IPS-15b (cell line): ENCODE measurements at regions not wholly inside any gene's neighbourhood (a gene's known extent, or its start where the extent isn't known, plus 50 kb on each side); places are given as distances from the start of the nearest gene placed in this dataset.
"Not testable (repeated sequence)": the region's sequence is repeated elsewhere in the genome, so short reads cannot be mapped to it uniquely, and the experiment has no call there.

ENCODE experiments used
- H3K27me3 ChIP-seq: one replicate; pipeline ENCODE4 v1.6.1; 2013; ENCODE audit warnings: low read length; ENCODE audit not compliant: control insufficient read depth, insufficient read depth
- H3K36me3 ChIP-seq: one replicate; pipeline ENCODE4 v1.6.1; 2013; ENCODE audit warnings: low read length; ENCODE audit not compliant: control insufficient read depth, insufficient read depth
- H3K4me1 ChIP-seq: one replicate; pipeline ENCODE4 v1.6.1; 2013; ENCODE audit warnings: mild to moderate bottlenecking, low read length; ENCODE audit not compliant: control insufficient read depth, insufficient read depth
- H3K4me3 ChIP-seq: one replicate; pipeline ENCODE4 v1.5.1; 2013; ENCODE audit warnings: low read depth, low read length
- H3K9ac ChIP-seq: one replicate; pipeline ENCODE4 v1.6.1; 2013; ENCODE audit warnings: low read depth, mild to moderate bottlenecking, low read length
- H3K9me3 ChIP-seq: one replicate; pipeline ENCODE4 v1.6.1; 2013; ENCODE audit warnings: mild to moderate bottlenecking, low read length; ENCODE audit not compliant: control insufficient read depth, insufficient read depth

- not testable (repeated sequence) for H3K9ac ChIP-seq, H3K4me3 ChIP-seq, H3K4me1 ChIP-seq, H3K9me3 ChIP-seq, H3K27me3 ChIP-seq, H3K36me3 ChIP-seq
These were observed 56.8 kb upstream of the METTL9 start for GRCh38 chr16:21542491-21543124.

GRCh38 chr16:21543151-21543836 lies 56.1 kb upstream of the METTL9 start:
- not testable (repeated sequence) for H3K9me3 ChIP-seq, H3K36me3 ChIP-seq, H3K27me3 ChIP-seq, H3K4me1 ChIP-seq, H3K9ac ChIP-seq, H3K4me3 ChIP-seq

GRCh38 chr16:21545664-21546326 lies 53.6 kb upstream of the METTL9 start:
- not testable (repeated sequence) for H3K4me1 ChIP-seq, H3K27me3 ChIP-seq, H3K36me3 ChIP-seq, H3K9me3 ChIP-seq, H3K4me3 ChIP-seq, H3K9ac ChIP-seq

- H3K9me3 ChIP-seq: not testable (repeated sequence)
These were observed 50.0 kb upstream of the METTL9 start for GRCh38 chr16:21549396-21549795.

More at GRCh38 chr16:21549396-21549795, 50.0 kb upstream of the METTL9 start:
- H3K4me3 ChIP-seq, H3K9ac ChIP-seq, H3K4me1 ChIP-seq, H3K36me3 ChIP-seq, H3K27me3 ChIP-seq: not testable (repeated sequence)
